Endothelial cell (in vitro differentiated cells): ENCODE measurements at regions not wholly inside any gene's neighbourhood (a gene's known extent, or its start where the extent isn't known, plus 50 kb on each side); places are given as distances from the start of the nearest gene placed in this dataset.

Experiments used
- DNase-seq: peaks from one replicate; pipeline ENCODE4 v3.0.0; 2021; ENCODE audit warnings: low spot score
- H3K27ac Mint-ChIP-seq: one replicate; pipeline ENCODE4 v1.8.0; 2021; ENCODE audit warnings: mixed read lengths, inconsistent platforms; ENCODE audit not compliant: unreplicated experiment
- H3K27me3 Mint-ChIP-seq: one replicate; pipeline ENCODE4 v1.8.0; 2021; ENCODE audit warnings: mild to moderate bottlenecking, moderate library complexity, mixed read lengths, inconsistent platforms; ENCODE audit not compliant: unreplicated experiment
- H3K36me3 Mint-ChIP-seq: one replicate; pipeline ENCODE4 v1.8.0; 2021; ENCODE audit warnings: mild to moderate bottlenecking, low read depth, mixed read lengths, inconsistent platforms; ENCODE audit not compliant: unreplicated experiment
- H3K4me1 Mint-ChIP-seq: one replicate; pipeline ENCODE4 v1.8.0; 2021; ENCODE audit warnings: mild to moderate bottlenecking, mixed read lengths, inconsistent platforms; ENCODE audit not compliant: unreplicated experiment
- H3K4me3 Mint-ChIP-seq: one replicate; pipeline ENCODE4 v1.8.0; 2021; ENCODE audit warnings: mild to moderate bottlenecking, mixed read lengths, inconsistent platforms; ENCODE audit not compliant: unreplicated experiment
- H3K9me3 Mint-ChIP-seq: one replicate; pipeline ENCODE4 v1.8.0; 2021; ENCODE audit warnings: mixed read lengths, inconsistent platforms; ENCODE audit not compliant: unreplicated experiment
- CTCF ChIP-seq: fragments of 200-600 bp; sonication (generic); IDR thresholded peaks from one replicate; pipeline ENCODE4 v1.5.0; 2021; ENCODE audit warnings: antibody characterized with exemption; ENCODE audit not compliant: unreplicated experiment

GRCh38 chr20:11380283-11380682 is 537.4 kb upstream of the BTBD3 start:
- Mint-ChIP-seq H3K4me1 (no peaks in the 10 kb centered on the region), H3K4me3 (no peak overlapping the region), H3K27me3 (no peaks in the 10 kb centered on the region), H3K9me3 (no peaks in the 10 kb centered on the region), H3K27ac (no peak overlapping the region), H3K36me3 (no peaks in the 10 kb centered on the region)
- no peak for TF ChIP-seq CTCF
- no peak for DNase-seq

- DNase-seq: no peak
- Mint-ChIP-seq H3K4me3 (no peak overlapping the region), H3K36me3 (no peaks in the 10 kb centered on the region)
These were observed 530.4 kb upstream of the BTBD3 start for GRCh38 chr20:11387189-11387754.

DNA sequence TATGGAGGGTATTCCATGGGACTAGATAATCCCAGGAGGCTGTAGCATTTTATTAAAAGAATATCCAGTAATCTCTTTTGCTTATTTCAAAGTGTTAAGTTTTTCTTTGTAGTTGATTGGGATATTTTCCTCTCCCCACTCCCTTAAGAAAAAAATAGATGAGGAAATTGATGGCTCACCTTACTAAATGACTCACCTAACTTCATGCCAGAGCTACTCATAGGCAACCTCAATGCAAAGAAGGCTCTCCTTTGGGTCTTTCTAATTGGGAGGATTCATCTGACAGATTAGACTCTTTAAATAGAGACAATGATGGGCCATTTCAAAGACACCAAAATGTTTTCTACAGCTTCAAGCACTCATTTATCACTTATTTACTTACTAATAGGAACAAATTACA is 528.5 kb upstream of the BTBD3 start:
- TF ChIP-seq CTCF: no peak
- no peaks in the 10 kb centered on the region for H3K36me3 Mint-ChIP-seq
- no peak for DNase-seq
- H3K4me3 Mint-ChIP-seq: no peak overlapping the region
- no peak overlapping the region for H3K27ac Mint-ChIP-seq
- H3K4me1 Mint-ChIP-seq: no peaks in the 10 kb centered on the region
- no peaks in the 10 kb centered on the region for H3K9me3 Mint-ChIP-seq
- H3K27me3 Mint-ChIP-seq: no peaks in the 10 kb centered on the region

More at GRCh38 chr20:11387189-11387754, 530.4 kb upstream of the BTBD3 start:
- Mint-ChIP-seq H3K27ac (no peak overlapping the region), H3K9me3 (no peaks in the 10 kb centered on the region), H3K27me3 (no peaks in the 10 kb centered on the region), H3K4me1 (no peaks in the 10 kb centered on the region)
- no peak for TF ChIP-seq CTCF

DNA sequence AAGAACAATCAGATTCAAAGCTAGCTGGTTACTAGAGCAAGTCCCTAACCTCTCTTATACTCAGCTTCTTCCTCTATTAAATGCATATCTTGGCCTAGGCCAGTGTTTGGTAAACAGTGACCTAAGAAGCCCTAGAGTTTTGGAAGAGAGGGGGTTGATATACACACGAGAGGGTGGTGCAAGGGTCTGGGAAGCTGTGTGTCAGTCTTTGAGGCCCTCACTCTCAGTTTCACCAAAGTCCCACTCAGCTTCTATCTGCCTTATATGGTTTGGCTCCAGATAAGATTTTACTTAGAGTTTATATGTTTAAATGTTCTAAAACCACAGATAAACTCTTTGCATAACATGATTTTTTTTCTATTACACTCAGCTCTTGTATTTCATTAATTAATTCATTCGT is 526.1 kb upstream of the BTBD3 start:
- TF ChIP-seq CTCF: no peak
- Mint-ChIP-seq H3K9me3 (no peaks in the 10 kb centered on the region), H3K27me3 (no peaks in the 10 kb centered on the region), H3K36me3 (no peaks in the 10 kb centered on the region), H3K4me3 (no peak overlapping the region), H3K4me1 (no peaks in the 10 kb centered on the region), H3K27ac (no peak overlapping the region)
- DNase-seq: no peak

DNA sequence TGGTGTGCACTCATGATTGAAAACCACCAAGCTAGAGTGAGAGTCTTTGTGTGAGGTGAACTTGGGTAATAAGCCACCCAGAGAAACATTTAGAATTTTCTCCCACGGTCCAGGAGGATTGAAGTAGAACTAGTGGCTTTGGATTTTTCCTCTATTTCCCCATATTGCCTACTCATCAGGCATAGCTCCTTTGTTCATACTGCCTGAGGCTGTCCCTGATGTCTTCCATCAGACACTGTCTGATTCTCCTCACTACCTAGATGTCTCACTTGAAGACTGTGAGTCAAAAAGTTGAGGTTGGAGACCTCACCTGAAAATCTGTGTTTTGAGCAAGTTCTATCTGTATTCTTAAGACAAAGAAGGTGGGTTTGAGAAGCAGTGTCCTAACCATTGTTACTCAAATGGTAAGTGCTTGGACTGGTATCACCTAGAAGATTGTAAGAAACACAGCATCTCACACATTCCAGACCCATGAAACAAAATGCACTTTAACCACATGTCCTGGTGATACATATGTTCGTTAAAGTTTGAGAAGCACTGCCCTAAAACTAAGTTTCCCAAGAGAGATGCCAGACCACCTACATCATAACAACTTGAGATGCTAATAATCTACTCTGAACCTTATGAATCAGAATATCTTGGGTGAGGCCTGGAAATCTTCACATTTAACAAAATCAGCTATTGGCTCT is 523.4 kb upstream of the BTBD3 start:
- TF ChIP-seq CTCF: no peak
- H3K27ac Mint-ChIP-seq: no peak overlapping the region
- H3K4me1 Mint-ChIP-seq: no peaks in the 10 kb centered on the region
- no peaks in the 10 kb centered on the region for H3K27me3 Mint-ChIP-seq
- DNase-seq: no peak
- H3K9me3 Mint-ChIP-seq: no peaks in the 10 kb centered on the region
- H3K36me3 Mint-ChIP-seq: no peaks in the 10 kb centered on the region
- no peak overlapping the region for H3K4me3 Mint-ChIP-seq
